Prostate gland (tissue), 2 donors: ENCODE measurements at regions not wholly inside any gene's neighbourhood (a gene's known extent, or its start where the extent isn't known, plus 50 kb on each side); places are given as distances from the start of the nearest gene placed in this dataset.

Source experiments
- DNase-seq: peaks from one replicate; pipeline ENCODE4 v3.0.0-alpha.2; 2019; ENCODE audit warnings: low spot score
- H3K27ac ChIP-seq, 2 donors: fragments of 200-600 bp; sonication (generic); 2 replicates each; pipeline ENCODE4 v1.5.1; 2017 to 2019
- H3K27me3 ChIP-seq: fragments of 200-600 bp; sonication (generic); replicated peaks from 2 replicates; pipeline ENCODE4 v1.5.1; 2019; ENCODE audit not compliant: insufficient read depth
- H3K36me3 ChIP-seq, 2 donors: fragments of 200-600 bp; sonication (generic); 1 replicate in 1 of 2; 2 replicates in 1 of 2; pipeline versions ENCODE4 v1.5.1 to v1.8.1; 2017 to 2019
- H3K4me1 ChIP-seq: fragments of 200-600 bp; sonication (generic); replicated peaks from 2 replicates; pipeline ENCODE4 v1.5.1; 2019
- H3K4me3 ChIP-seq, 2 donors: fragments of 200-600 bp; sonication (generic); 2 replicates each; pipeline ENCODE4 v1.5.1; 2017 to 2019
- H3K9me3 ChIP-seq: fragments of 200-600 bp; sonication (generic); 2 replicates; pipeline ENCODE4 v1.5.1; 2017
- POLR2A ChIP-seq: fragments of 450-650 bp; IDR thresholded peaks from one replicate; pipeline ENCODE4 v1.6.1; 2016; ENCODE audit warnings: antibody characterized with exemption, mild to moderate bottlenecking
- POLR2AphosphoS5 ChIP-seq: sonication (generic); formaldehyde crosslinking; IDR thresholded peaks from one replicate; pipeline ENCODE4 v1.6.1; 2017; ENCODE audit warnings: antibody characterized with exemption
- WGBS: methylation state at CpG from one replicate; pipeline ENCODE4 v1.1.5; 2018; 5-methylcytosine and 5-hydroxymethylcytosine counted together
- intact Hi-C: fragments of 100-400 bp; cut with DNase I; formaldehyde crosslinking; loops from one replicate; pipeline ENCODE4 v1.14.2; 2022
- TF ChIP-seq, protein P1 (sequence below), 4 experiments: fragments of 200-600 bp in 2 of 4; fragments of 450-650 bp in 2 of 4; sonication (generic) in 2 of 4; IDR thresholded peaks; 1 replicate in 3 of 4; 2 replicates in 1 of 4; pipeline ENCODE4 v1.5.1; 2016 to 2019; ENCODE audit warnings: antibody characterized with exemption in 4 of 4, mild to moderate bottlenecking in 2 of 4, moderate library complexity in 2 of 4

- no peaks in the 10 kb centered on the region for H3K27me3 ChIP-seq
- H3K4me3 ChIP-seq: no peak overlapping the region
- DNase-seq: no peak
- TF ChIP-seq POLR2A: no peak
- TF ChIP-seq POLR2AphosphoS5: no peak
- TF ChIP-seq, protein P1, sequence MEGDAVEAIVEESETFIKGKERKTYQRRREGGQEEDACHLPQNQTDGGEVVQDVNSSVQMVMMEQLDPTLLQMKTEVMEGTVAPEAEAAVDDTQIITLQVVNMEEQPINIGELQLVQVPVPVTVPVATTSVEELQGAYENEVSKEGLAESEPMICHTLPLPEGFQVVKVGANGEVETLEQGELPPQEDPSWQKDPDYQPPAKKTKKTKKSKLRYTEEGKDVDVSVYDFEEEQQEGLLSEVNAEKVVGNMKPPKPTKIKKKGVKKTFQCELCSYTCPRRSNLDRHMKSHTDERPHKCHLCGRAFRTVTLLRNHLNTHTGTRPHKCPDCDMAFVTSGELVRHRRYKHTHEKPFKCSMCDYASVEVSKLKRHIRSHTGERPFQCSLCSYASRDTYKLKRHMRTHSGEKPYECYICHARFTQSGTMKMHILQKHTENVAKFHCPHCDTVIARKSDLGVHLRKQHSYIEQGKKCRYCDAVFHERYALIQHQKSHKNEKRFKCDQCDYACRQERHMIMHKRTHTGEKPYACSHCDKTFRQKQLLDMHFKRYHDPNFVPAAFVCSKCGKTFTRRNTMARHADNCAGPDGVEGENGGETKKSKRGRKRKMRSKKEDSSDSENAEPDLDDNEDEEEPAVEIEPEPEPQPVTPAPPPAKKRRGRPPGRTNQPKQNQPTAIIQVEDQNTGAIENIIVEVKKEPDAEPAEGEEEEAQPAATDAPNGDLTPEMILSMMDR (IDR thresholded peaks at IDR 0.05): no peak
- 37% methylated on average over 2 of the region's 2 CpGs for WGBS
- intact Hi-C loops: no loop called here
- no peaks in the 10 kb centered on the region for H3K36me3 ChIP-seq
- H3K27ac ChIP-seq: no peak overlapping the region
- no peaks in the 10 kb centered on the region for H3K9me3 ChIP-seq
- H3K4me1 ChIP-seq: no peaks in the 10 kb centered on the region
Observed at GRCh38 chr1:194233069-194233468, 1046.7 kb upstream of the B3GALT2 start.

DNA sequence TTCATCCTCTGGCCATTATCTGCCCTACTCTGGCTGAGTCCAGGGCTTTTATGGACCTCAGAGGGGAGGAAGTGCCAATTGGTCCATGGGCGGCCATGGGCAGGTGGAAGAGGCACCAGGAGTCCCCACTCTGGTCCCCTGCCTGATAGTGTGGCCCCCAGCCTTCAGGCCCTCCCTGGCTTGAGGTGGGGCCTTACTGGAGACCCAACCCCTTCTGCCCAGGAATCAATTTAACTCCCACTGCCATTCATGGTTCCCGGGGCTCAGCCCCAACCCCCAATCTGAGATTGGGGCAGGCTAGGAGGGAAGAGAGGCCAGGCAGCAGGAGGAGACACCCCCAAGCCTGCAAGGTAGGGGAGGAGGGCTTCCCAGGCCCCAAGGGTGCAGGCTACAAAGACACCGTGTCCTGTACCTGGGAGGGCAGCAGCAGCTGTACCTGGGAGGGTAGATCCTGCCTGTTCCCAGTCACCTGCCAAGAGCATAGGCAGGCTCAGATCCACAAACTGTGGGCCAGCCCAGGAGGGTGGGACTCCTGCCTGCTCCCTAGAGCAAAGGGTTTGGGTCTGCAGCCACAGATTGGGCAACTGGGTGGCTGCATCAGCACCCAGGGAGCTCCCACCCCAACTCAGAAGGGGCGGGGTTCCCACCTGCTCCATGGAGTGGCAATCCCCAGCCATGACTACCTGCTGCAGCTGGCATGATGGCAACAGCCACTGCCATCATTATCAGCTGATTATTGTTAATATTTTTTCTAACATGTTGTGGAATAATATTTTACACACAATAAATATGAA lies 1044.1 kb upstream of the B3GALT2 start:
- no peak for DNase-seq
- Histone ChIP-seq H3K36me3 (no peaks in the 10 kb centered on the region), H3K4me3 (no peak overlapping the region), H3K27ac (no peak overlapping the region), H3K9me3 (no peaks in the 10 kb centered on the region), H3K4me1 (no peaks in the 10 kb centered on the region), H3K27me3 (no peaks in the 10 kb centered on the region)
- TF ChIP-seq, protein P1 (IDR thresholded peaks at IDR 0.05): no peak
- TF ChIP-seq POLR2A: no peak
- TF ChIP-seq POLR2AphosphoS5: no peak
- intact Hi-C loops: no loop called here
- 87% methylated on average over 4 of the region's 4 CpGs for WGBS

GRCh38 chr1:194228427-194228826 lies 1042.0 kb upstream of the B3GALT2 start:
- Histone ChIP-seq H3K4me3 (no peak overlapping the region), H3K4me1 (no peaks in the 10 kb centered on the region), H3K36me3 (no peaks in the 10 kb centered on the region), H3K27me3 (no peaks in the 10 kb centered on the region), H3K27ac (no peak overlapping the region), H3K9me3 (no peaks in the 10 kb centered on the region)
- TF ChIP-seq, protein P1 (IDR thresholded peaks at IDR 0.05): no peak
- no peak for TF ChIP-seq POLR2AphosphoS5
- TF ChIP-seq POLR2A: no peak
- intact Hi-C loops: no loop called here
- 91% methylated on average over 1 of the region's 1 CpG for WGBS
- no peak for DNase-seq

DNA sequence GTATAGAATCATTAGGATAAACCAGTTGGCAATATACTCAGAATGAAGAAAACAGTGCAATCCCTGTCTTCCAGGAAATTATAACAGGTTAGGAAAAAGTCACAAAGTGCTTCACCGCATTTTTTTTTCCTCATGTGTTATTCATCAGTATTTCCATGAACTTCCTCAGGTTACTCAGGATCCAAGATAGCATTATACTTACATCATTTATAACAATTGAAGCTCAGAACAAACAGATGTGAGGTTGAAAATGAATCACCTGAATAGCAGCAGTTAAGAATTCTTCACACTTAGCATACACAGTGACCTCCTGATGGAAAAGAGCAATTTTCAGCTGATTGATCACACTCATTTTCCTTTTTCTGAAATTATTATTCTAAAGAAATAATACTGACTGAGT lies 1040.7 kb upstream of the B3GALT2 start:
- no peak overlapping the region for H3K4me3 ChIP-seq
- no peaks in the 10 kb centered on the region for H3K4me1 ChIP-seq
- H3K27me3 ChIP-seq: no peaks in the 10 kb centered on the region
- no peak for DNase-seq
- TF ChIP-seq POLR2AphosphoS5 (no peak), POLR2A (no peak)
- TF ChIP-seq, protein P1 (IDR thresholded peaks at IDR 0.05): no peak
- intact Hi-C loops: no loop called here
- H3K36me3 ChIP-seq: no peaks in the 10 kb centered on the region
- H3K9me3 ChIP-seq: no peaks in the 10 kb centered on the region
- no peak overlapping the region for H3K27ac ChIP-seq
- WGBS: 81% methylated on average over 1 of the region's 1 CpG

DNA sequence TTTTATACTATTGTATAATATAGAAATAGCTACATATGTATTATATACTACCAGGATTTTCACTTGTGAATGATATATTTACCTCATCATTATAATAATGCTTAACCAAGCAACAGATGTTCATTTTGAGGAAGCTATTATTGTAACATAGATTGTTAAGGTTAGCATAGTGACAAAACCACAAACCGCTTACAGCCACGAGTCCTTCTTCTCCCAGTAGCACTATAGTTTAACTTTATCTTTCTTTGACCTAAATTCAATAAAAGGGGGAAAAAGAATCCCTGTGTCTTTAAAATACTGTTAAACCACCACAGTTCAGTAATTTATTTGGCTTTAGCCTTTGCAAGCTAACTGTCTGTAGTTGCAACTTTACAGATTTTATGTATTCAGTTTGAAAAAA lies 1039.4 kb upstream of the B3GALT2 start:
- H3K27ac ChIP-seq: no peak overlapping the region
- H3K36me3 ChIP-seq: no peaks in the 10 kb centered on the region
- intact Hi-C loops: no loop called here
- no peak for DNase-seq
- no peaks in the 10 kb centered on the region for H3K27me3 ChIP-seq
- TF ChIP-seq POLR2AphosphoS5 (no peak), POLR2A (no peak)
- TF ChIP-seq, protein P1 (IDR thresholded peaks at IDR 0.05): no peak
- H3K9me3 ChIP-seq: no peaks in the 10 kb centered on the region
- no peak overlapping the region for H3K4me3 ChIP-seq
- no peaks in the 10 kb centered on the region for H3K4me1 ChIP-seq
- WGBS: 57% methylated on average over 2 of the region's 2 CpGs
